ENCODE measurements at regions not wholly inside any gene's neighbourhood (a gene's known extent, or its start where the extent isn't known, plus 50 kb on each side); places are given as distances from the start of the nearest gene placed in this dataset.

GRCh38 chr16:64865069-64865696, 256.7 kb downstream of the CDH11 start:
- Histone ChIP-seq H3K9ac (ENCODE audit: low read depth in 2 of 2, low read length in 2 of 2) (no peak overlapping the region), H3K9me3 (no peaks in the 10 kb centered on the region), H3K27ac (no peak overlapping the region), H3K27me3 (no peaks in the 10 kb centered on the region), H3K36me3 (no peaks in the 10 kb centered on the region), H3K4me3 (no peak overlapping the region), H3K4me1 (no peaks in the 10 kb centered on the region)
- TF ChIP-seq CTCF (IDR thresholded peaks at IDR 0.05), result no peak
- intact Hi-C loops (cut with DNase I), result no loop called here
- no peak for DNase-seq

- DNase-seq, result no peak
- intact Hi-C loops (cut with DNase I), result no loop called here
- Histone ChIP-seq H3K36me3 (no peaks in the 10 kb centered on the region), H3K4me3 (no peak overlapping the region), H3K9me3 (no peaks in the 10 kb centered on the region), H3K9ac (ENCODE audit: low read depth in 2 of 2, low read length in 2 of 2) (no peak overlapping the region), H3K27me3 (no peaks in the 10 kb centered on the region), H3K4me1 (no peaks in the 10 kb centered on the region), H3K27ac (no peak overlapping the region)
- no peak for TF ChIP-seq CTCF (IDR thresholded peaks at IDR 0.05)
Measured at GRCh38 chr16:64864232-64864809, 257.5 kb downstream of the CDH11 start.

GRCh38 chr16:64858076-64858475, 263.8 kb downstream of the CDH11 start:
- TF ChIP-seq CTCF (IDR thresholded peaks at IDR 0.05), result no peak
- H3K4me3 ChIP-seq, result no peak overlapping the region
- H3K9me3 ChIP-seq, result no peaks in the 10 kb centered on the region
- H3K9ac ChIP-seq (ENCODE audit: low read depth in 2 of 2, low read length in 2 of 2), result no peak overlapping the region
- no peaks in the 10 kb centered on the region for H3K36me3 ChIP-seq
- no peak overlapping the region for H3K27ac ChIP-seq
- H3K4me1 ChIP-seq, result no peaks in the 10 kb centered on the region
- intact Hi-C loops (cut with DNase I), result no loop called here
- H3K27me3 ChIP-seq, result no peaks in the 10 kb centered on the region
- no peak for DNase-seq

- Histone ChIP-seq H3K36me3 (no peaks in the 10 kb centered on the region), H3K9me3 (no peaks in the 10 kb centered on the region), H3K4me1 (no peaks in the 10 kb centered on the region), H3K4me3 (no peak overlapping the region), H3K27me3 (no peaks in the 10 kb centered on the region), H3K9ac (ENCODE audit: low read depth in 2 of 2, low read length in 2 of 2) (no peak overlapping the region), H3K27ac (no peak overlapping the region)
- DNase-seq, result no peak
- intact Hi-C loops (cut with DNase I), result no loop called here
- TF ChIP-seq CTCF (IDR thresholded peaks at IDR 0.05), result no peak
Measured at GRCh38 chr16:64857411-64857810, 264.5 kb downstream of the CDH11 start.

- Histone ChIP-seq H3K9ac (ENCODE audit: low read depth in 2 of 2, low read length in 2 of 2) (no peak overlapping the region), H3K36me3 (no peaks in the 10 kb centered on the region), H3K27ac (no peak overlapping the region), H3K9me3 (no peaks in the 10 kb centered on the region), H3K4me3 (no peak overlapping the region), H3K27me3 (no peaks in the 10 kb centered on the region), H3K4me1 (no peaks in the 10 kb centered on the region)
- no peak for DNase-seq
- intact Hi-C loops (cut with DNase I), result no loop called here
- no peak for TF ChIP-seq CTCF (IDR thresholded peaks at IDR 0.05)
Measured at GRCh38 chr16:64853551-64853950, 268.3 kb downstream of the CDH11 start.

All from colonic mucosa (tissue), 4 donors.